H1 (cell line): ENCODE measurements at regions not wholly inside any gene's neighbourhood (a gene's known extent, or its start where the extent isn't known, plus 50 kb on each side); places are given as distances from the start of the nearest gene placed in this dataset.

Experiments used
- CTCF ChIA-PET: fragments of 300-600 bp; sonication (Branson Sonifier 250); formaldehyde crosslinking; loops from one replicate; lab custom pipeline; 2021; ENCODE audit not compliant: partially characterized antibody; lab: Charles Lee
- POLR2A ChIA-PET: fragments of 300-600 bp; sonication (Branson Sonifier 250); formaldehyde crosslinking; loops from one replicate; lab custom pipeline; 2021; ENCODE audit warnings: inconsistent platforms; ENCODE audit not compliant: partially characterized antibody; lab: Charles Lee
- DNase-seq, 2 experiments: peaks; one replicate each; pipeline versions ENCODE4 v3.0.0 to v3.0.0-alpha.2; 2010 to 2022; ENCODE audit warnings: low spot score in 2 of 2, low read depth in 1 of 2, mixed read lengths in 1 of 2
- FAIRE-seq: peaks from 2 replicates; lab custom pipeline; 2011; peaks lifted over from hg19 to GRCh38; lab: Jason Lieb, UNC
- H2AFZ ChIP-seq: 2 replicates; pipeline ENCODE4 v1.8.1; 2012; ENCODE audit warnings: low read length, inconsistent platforms
- H2AK5ac ChIP-seq: 2 replicates; pipeline ENCODE4 v1.6.1; 2013; ENCODE audit warnings: low read depth, low read length
- H2BK120ac ChIP-seq: replicated peaks from 2 replicates; pipeline ENCODE3; 2013; ENCODE audit warnings: low read depth, low read length, inconsistent platforms
- H2BK12ac ChIP-seq: 2 replicates; pipeline ENCODE4 v1.6.1; 2013; ENCODE audit warnings: low read depth, low read length
- H2BK15ac ChIP-seq: 2 replicates; pipeline ENCODE4 v1.6.1; 2013; ENCODE audit warnings: low read length
- H2BK20ac ChIP-seq: 2 replicates; pipeline ENCODE4 v1.6.1; 2013; ENCODE audit warnings: low read length
- H2BK5ac ChIP-seq: 2 replicates; pipeline ENCODE4 v1.6.1; 2013; ENCODE audit warnings: low read depth, low read length
- H3K14ac ChIP-seq: 2 replicates; pipeline ENCODE4 v1.6.1; 2013; ENCODE audit warnings: inconsistent platforms; ENCODE audit not compliant: insufficient read length
- H3K18ac ChIP-seq: 2 replicates; pipeline ENCODE4 v1.6.1; 2013; ENCODE audit warnings: low read length; ENCODE audit errors: extremely low read depth
- H3K23ac ChIP-seq: 2 replicates; pipeline ENCODE4 v1.6.1; 2013; ENCODE audit warnings: inconsistent platforms; ENCODE audit not compliant: insufficient read length
- H3K23me2 ChIP-seq: 2 replicates; pipeline ENCODE4 v1.6.1; 2013; ENCODE audit warnings: low read depth, low read length
- H3K27ac ChIP-seq: 2 replicates; pipeline ENCODE4 v1.6.1; 2011; ENCODE audit warnings: low read depth, low read length, inconsistent platforms
- H3K27me3 ChIP-seq, 4 experiments: replicated peaks in 1 of 4; 1 replicate in 1 of 4; 2 replicates in 3 of 4; pipeline versions ENCODE4 v1.6.1 to v1.8.1; 2011 to 2013; ENCODE audit warnings: low read length in 3 of 4, mild to moderate bottlenecking in 3 of 4, inconsistent platforms in 2 of 4, mixed read lengths in 2 of 4, moderate library complexity in 1 of 4; ENCODE audit not compliant: control insufficient read depth in 3 of 4, insufficient read depth in 3 of 4; ENCODE audit errors: extremely low read depth in 1 of 4
- H3K36me3 ChIP-seq, 4 experiments: 2 replicates each; pipeline versions ENCODE4 v1.6.1 to v1.8.1; 2011 to 2013; ENCODE audit warnings: mild to moderate bottlenecking in 4 of 4, low read length in 3 of 4, moderate library complexity in 2 of 4, control low read depth in 1 of 4, inconsistent platforms in 1 of 4; ENCODE audit not compliant: insufficient read depth in 4 of 4, control insufficient read depth in 2 of 4
- H3K4ac ChIP-seq: replicated peaks from 2 replicates; pipeline ENCODE3; 2013; ENCODE audit warnings: low read length, low read depth, mixed read lengths, inconsistent platforms; ENCODE audit not compliant: insufficient read length
- H3K4me1 ChIP-seq, 4 experiments: replicated peaks in 1 of 4; 1 replicate in 1 of 4; 2 replicates in 3 of 4; pipeline versions ENCODE4 v1.6.1 to v1.8.1; 2011 to 2013; ENCODE audit warnings: low read length in 3 of 4, inconsistent platforms in 2 of 4, mixed read lengths in 1 of 4; ENCODE audit not compliant: insufficient read depth in 4 of 4, control insufficient read depth in 3 of 4
- H3K4me2 ChIP-seq, 2 experiments: 2 replicates each; pipeline versions ENCODE4 v1.6.1 to v1.8.1; 2011 to 2013; ENCODE audit warnings: low read depth in 2 of 2, low read length in 2 of 2, control low read depth in 1 of 2, inconsistent platforms in 1 of 2, mild to moderate bottlenecking in 1 of 2; ENCODE audit not compliant: insufficient read depth in 1 of 2
- H3K4me3 ChIP-seq, 4 experiments: fragments of 200-600, 300-600 bp in 1 of 4; sonication (generic), shearing (Covaris generic), sonication (Bioruptor Twin) in 1 of 4; 2 replicates each; pipeline versions ENCODE4 v1.5.1 to v1.8.1; 2011 to 2016; ENCODE audit warnings: low read length in 4 of 4, low read depth in 3 of 4, control low read depth in 2 of 4, inconsistent platforms in 2 of 4, mild to moderate bottlenecking in 2 of 4, mixed read lengths in 1 of 4, moderate library complexity in 1 of 4; ENCODE audit not compliant: insufficient read depth in 2 of 4; ENCODE audit errors: extremely low read depth in 1 of 4
- H3K56ac ChIP-seq: replicated peaks from 2 replicates; pipeline ENCODE3; 2013; ENCODE audit warnings: low read depth, mild to moderate bottlenecking, mixed read lengths, low read length, inconsistent platforms; ENCODE audit not compliant: insufficient read length
- H3K79me1 ChIP-seq: 2 replicates; pipeline ENCODE4 v1.6.1; 2013; ENCODE audit warnings: low read depth, low read length, control low read depth
- H3K79me2 ChIP-seq, 2 experiments: 2 replicates each; pipeline versions ENCODE4 v1.6.1 to v1.8.1; 2012 to 2013; ENCODE audit warnings: low read length in 2 of 2, mild to moderate bottlenecking in 2 of 2, inconsistent platforms in 1 of 2; ENCODE audit not compliant: insufficient read depth in 2 of 2, control insufficient read depth in 1 of 2
- H3K9ac ChIP-seq, 4 experiments: replicated peaks in 1 of 4; 1 replicate in 1 of 4; 2 replicates in 3 of 4; pipeline versions ENCODE4 v1.6.1 to v1.8.1; 2011 to 2013; ENCODE audit warnings: low read depth in 3 of 4, low read length in 3 of 4, control low read depth in 2 of 4, mild to moderate bottlenecking in 2 of 4, moderate library complexity in 2 of 4, inconsistent platforms in 1 of 4; ENCODE audit errors: extremely low read depth in 1 of 4
- H3K9me3 ChIP-seq, 2 experiments: 2 replicates each; pipeline versions ENCODE4 v1.6.1 to v1.8.1; 2012 to 2013; ENCODE audit warnings: mild to moderate bottlenecking in 2 of 2, moderate library complexity in 2 of 2, control low read depth in 1 of 2, inconsistent platforms in 1 of 2, low read depth in 1 of 2, low read length in 1 of 2, mixed read lengths in 1 of 2; ENCODE audit not compliant: insufficient read depth in 2 of 2
- H4K20me1 ChIP-seq, 2 experiments: replicated peaks in 1 of 2; 2 replicates each; pipeline versions ENCODE3 to v1.8.1; 2011 to 2013; ENCODE audit warnings: inconsistent platforms in 2 of 2, low read length in 2 of 2, mild to moderate bottlenecking in 1 of 2; ENCODE audit not compliant: insufficient read depth in 2 of 2, control insufficient read depth in 1 of 2
- H4K5ac ChIP-seq: 2 replicates; pipeline ENCODE4 v1.6.1; 2013; ENCODE audit warnings: low read length, low read depth, mixed read lengths, inconsistent platforms; ENCODE audit not compliant: insufficient read length
- H4K8ac ChIP-seq: 2 replicates; pipeline ENCODE4 v1.8.0; 2013; ENCODE audit warnings: mild to moderate bottlenecking, moderate library complexity, low read length, inconsistent platforms; ENCODE audit not compliant: insufficient read depth; ENCODE audit errors: extremely low read depth
- H4K91ac ChIP-seq: replicated peaks from 2 replicates; pipeline ENCODE3; 2013; ENCODE audit warnings: low read length, mixed read lengths, inconsistent platforms; ENCODE audit not compliant: insufficient read length
- ATF3 ChIP-seq: IDR thresholded peaks from 2 replicates; pipeline ENCODE4 v1.6.1; 2011; ENCODE audit warnings: low read depth, mild to moderate bottlenecking, low read length; ENCODE audit not compliant: insufficient read depth
- BCL11A ChIP-seq, 2 experiments: IDR thresholded peaks; one replicate each; pipeline ENCODE4 v1.6.1; 2011; ENCODE audit warnings: low read depth in 2 of 2, low read length in 2 of 2, mild to moderate bottlenecking in 2 of 2
- BRCA1 ChIP-seq: IDR thresholded peaks from 2 replicates; pipeline ENCODE4 v1.6.1; 2012; ENCODE audit warnings: low read depth, low read length, improper control_type of control experiment
- CHD2 ChIP-seq: IDR thresholded peaks from 2 replicates; pipeline ENCODE4 v1.6.1; 2012; ENCODE audit warnings: low read length, improper control_type of control experiment
- EZH2 ChIP-seq: fragments of 200-600 bp; sonication (generic); IDR thresholded peaks from 2 replicates; pipeline ENCODE4 v1.7.1; 2012; ENCODE audit warnings: low read depth, mild to moderate bottlenecking, moderate library complexity, low read length, inconsistent platforms; ENCODE audit not compliant: severe bottlenecking
- GABPA ChIP-seq: IDR thresholded peaks from 2 replicates; pipeline ENCODE4 v1.6.1; 2011; ENCODE audit warnings: mild to moderate bottlenecking, low read length, moderate library complexity, borderline replicate concordance; ENCODE audit not compliant: insufficient read depth
- HDAC6 ChIP-seq: IDR thresholded peaks from one replicate; pipeline ENCODE4 v1.7.1; 2012; ENCODE audit warnings: low read depth, mild to moderate bottlenecking, inconsistent platforms, low read length, moderate library complexity
- JUN ChIP-seq: IDR thresholded peaks from 2 replicates; pipeline ENCODE4 v1.6.1; 2011; ENCODE audit warnings: low read depth, mild to moderate bottlenecking, improper control_type of control experiment, low read length
- JUND ChIP-seq: IDR thresholded peaks from 2 replicates; pipeline ENCODE4 v1.6.1; 2011; ENCODE audit warnings: mild to moderate bottlenecking, improper control_type of control experiment, low read length
- TAF1 ChIP-seq: IDR thresholded peaks from 2 replicates; pipeline ENCODE4 v1.6.1; 2011; ENCODE audit warnings: mild to moderate bottlenecking, low read depth, low read length
- USF2 ChIP-seq: IDR thresholded peaks from 2 replicates; pipeline ENCODE4 v1.6.1; 2011; ENCODE audit warnings: low read length, improper control_type of control experiment
- WGBS, 2 experiments: shearing (Covaris generic) in 1 of 2; methylation state at CpG; one replicate each; pipeline versions ENCODE4 v1.1.6 to v1.1.7; 2013 to 2015; ENCODE audit warnings: low lambda C conversion rate in 2 of 2, mixed read lengths in 2 of 2, inconsistent platforms in 1 of 2, low coverage in 1 of 2, missing lambda C conversion rate in 1 of 2; ENCODE audit not compliant: insufficient replicate concordance in 2 of 2, insufficient coverage in 1 of 2, insufficient read length in 1 of 2; ENCODE audit errors: extremely low coverage in 1 of 2, missing lambda C conversion rate in 1 of 2; 5-methylcytosine and 5-hydroxymethylcytosine counted together

GRCh38 chr20:24109537-24109936, 121.0 kb upstream of the GGTLC1 start:
- no peaks in the 10 kb centered on the region for H3K9me3 ChIP-seq
- H3K79me2 ChIP-seq = no peaks in the 10 kb centered on the region
- H2BK15ac ChIP-seq = no peak overlapping the region
- no peak overlapping the region for H3K4me2 ChIP-seq
- no peaks in the 10 kb centered on the region for H4K20me1 ChIP-seq
- no peak overlapping the region for H2BK20ac ChIP-seq
- H3K27ac ChIP-seq = no peak overlapping the region
- H2BK5ac ChIP-seq = no peak overlapping the region
- no peak overlapping the region for H2BK12ac ChIP-seq
- WGBS, 2 experiments = 96% methylated on average over 10 of the region's 10 CpGs; no CpG with 5 or more reads in 1 of the 2 experiments
- FAIRE-seq (no peak), DNase-seq (no peak)
- no peak overlapping the region for H4K8ac ChIP-seq
- H3K79me1 ChIP-seq = no peaks in the 10 kb centered on the region; the same call in 1 of the 2 replicates
- H3K56ac ChIP-seq = no peak overlapping the region
- TF ChIP-seq GABPA (no peak), BCL11A (IDR thresholded peaks at IDR 0.05; ENCODE audit: low read depth in 2 of 2, low read length in 2 of 2) (no peak), BRCA1 (no peak), CHD2 (no peak), EZH2 (no peak), USF2 (no peak), JUND (no peak), HDAC6 (no peak), JUN (no peak), TAF1 (no peak), ATF3 (no peak)
- no peak overlapping the region for H3K4ac ChIP-seq
- no peak overlapping the region for H3K14ac ChIP-seq
- no peaks in the 10 kb centered on the region for H3K36me3 ChIP-seq
- CTCF ChIA-PET = interaction anchor here (0.6 to 2.3 kb wide), 3 partner anchors 8 to 51 kb away, joined by 3 to 5 read pairs (median 5); no protein-coding TSS in a partner anchor
- H3K23ac ChIP-seq = no peak overlapping the region
- H3K4me1 ChIP-seq = no peaks in the 10 kb centered on the region
- no peak overlapping the region for H4K5ac ChIP-seq
- H2AK5ac ChIP-seq = no peak overlapping the region
- no peaks in the 10 kb centered on the region for H3K27me3 ChIP-seq
- no peaks in the 10 kb centered on the region for H3K23me2 ChIP-seq
- no peak overlapping the region for H4K91ac ChIP-seq
- POLR2A ChIA-PET = no interaction called here
- H2AFZ ChIP-seq = no peak overlapping the region
- no peak overlapping the region for H3K9ac ChIP-seq
- no peak overlapping the region for H2BK120ac ChIP-seq
- no peak overlapping the region for H3K4me3 ChIP-seq
- H3K18ac ChIP-seq = no peak overlapping the region
